ENCODE measurements at regions not wholly inside any gene's neighbourhood (a gene's known extent, or its start where the extent isn't known, plus 50 kb on each side); places are given as distances from the start of the nearest gene placed in this dataset.

GRCh38 chr3:147216143-147216673, 190.1 kb downstream of the ZIC4 start:
- H3K36me3 ChIP-seq (ENCODE audit: control insufficient read depth, insufficient read depth, low read length) = no peaks in the 10 kb centered on the region
- no peak overlapping the region for H3K4me3 ChIP-seq (ENCODE audit: low read depth, low read length)
- CTCF ChIA-PET = interaction anchor here (0.9 kb wide), 1 partner anchor 24 kb away, joined by 3 read pairs; no protein-coding TSS in a partner anchor
- no peaks in the 10 kb centered on the region for H3K27me3 ChIP-seq (ENCODE audit: control insufficient read depth, insufficient read depth, low read length)
- POLR2A ChIA-PET = no interaction called here
- DNase-seq (ENCODE audit: low read depth) = no peak
- TF ChIP-seq CTCF (IDR thresholded peaks at IDR 0.05; ENCODE audit: insufficient read depth, low read depth, low read length) = no peak

GRCh38 chr3:147215660-147216059, 190.7 kb downstream of the ZIC4 start:
- no peak for TF ChIP-seq CTCF (IDR thresholded peaks at IDR 0.05; ENCODE audit: insufficient read depth, low read depth, low read length)
- no peaks in the 10 kb centered on the region for H3K27me3 ChIP-seq (ENCODE audit: control insufficient read depth, insufficient read depth, low read length)
- DNase-seq (ENCODE audit: low read depth) = no peak
- no peak overlapping the region for H3K4me3 ChIP-seq (ENCODE audit: low read depth, low read length)
- no peaks in the 10 kb centered on the region for H3K36me3 ChIP-seq (ENCODE audit: control insufficient read depth, insufficient read depth, low read length)
- ChIA-PET POLR2A (no interaction called here), CTCF (interaction anchor here (0.9 kb wide), 1 partner anchor 24 kb away, joined by 3 read pairs; no protein-coding TSS in a partner anchor)

- ChIA-PET CTCF (no interaction called here), POLR2A (no interaction called here)
- Histone ChIP-seq H3K36me3 (ENCODE audit: control insufficient read depth, insufficient read depth, low read length) (no peaks in the 10 kb centered on the region), H3K27me3 (ENCODE audit: control insufficient read depth, insufficient read depth, low read length) (no peaks in the 10 kb centered on the region), H3K4me3 (ENCODE audit: low read depth, low read length) (no peak overlapping the region)
- DNase-seq (ENCODE audit: low read depth) = no peak
- no peak for TF ChIP-seq CTCF (IDR thresholded peaks at IDR 0.05; ENCODE audit: insufficient read depth, low read depth, low read length)
Observed at GRCh38 chr3:147213633-147214032, 192.7 kb downstream of the ZIC4 start.

GRCh38 chr3:147210676-147211075, 195.7 kb downstream of the ZIC4 start:
- Histone ChIP-seq H3K27me3 (ENCODE audit: control insufficient read depth, insufficient read depth, low read length) (no peaks in the 10 kb centered on the region), H3K4me3 (ENCODE audit: low read depth, low read length) (no peak overlapping the region), H3K36me3 (ENCODE audit: control insufficient read depth, insufficient read depth, low read length) (no peaks in the 10 kb centered on the region)
- ChIA-PET CTCF (interaction anchor here (1.0 kb wide), 1 partner anchor 19 kb away, joined by 3 read pairs; no protein-coding TSS in a partner anchor), POLR2A (no interaction called here)
- TF ChIP-seq CTCF (IDR thresholded peaks at IDR 0.05; ENCODE audit: insufficient read depth, low read depth, low read length) = no peak
- no peak for DNase-seq (ENCODE audit: low read depth)

- no peaks in the 10 kb centered on the region for H3K36me3 ChIP-seq (ENCODE audit: control insufficient read depth, insufficient read depth, low read length)
- no peak for TF ChIP-seq CTCF (IDR thresholded peaks at IDR 0.05; ENCODE audit: insufficient read depth, low read depth, low read length)
- no peaks in the 10 kb centered on the region for H3K27me3 ChIP-seq (ENCODE audit: control insufficient read depth, insufficient read depth, low read length)
- no peak overlapping the region for H3K4me3 ChIP-seq (ENCODE audit: low read depth, low read length)
- no peak for DNase-seq (ENCODE audit: low read depth)
- POLR2A ChIA-PET = no interaction called here
- CTCF ChIA-PET = no interaction called here
Observed at GRCh38 chr3:147201086-147201485, 205.3 kb downstream of the ZIC4 start.
